Lung (tissue), 11 donors: ENCODE measurements at regions not wholly inside any gene's neighbourhood (a gene's known extent, or its start where the extent isn't known, plus 50 kb on each side); places are given as distances from the start of the nearest gene placed in this dataset.
A peak's percentile ranks its signal among the peaks of the same experiment; 100 is the strongest.

Experiments used
- ATAC-seq: fragments of 200-7000 bp; cut with Tn5 transposase; one replicate; pipeline ENCODE4 v1.9.1; 2020; ENCODE audit warnings: moderate number of reproducible peaks; ENCODE audit not compliant: insufficient read depth, low FRiP score
- DNase-seq, 3 donors: peaks; one replicate each; pipeline ENCODE4 v3.0.0-alpha.2; 2013 to 2017
- H3K27ac ChIP-seq, 2 donors: one replicate each; pipeline ENCODE4 v1.5.1; 2013; ENCODE audit warnings: mild to moderate bottlenecking in 2 of 2, moderate library complexity in 2 of 2, control low read depth in 1 of 2, inconsistent platforms in 1 of 2, low read depth in 1 of 2, low read length in 1 of 2
- H3K27me3 ChIP-seq, 3 donors: one replicate each; pipeline ENCODE4 v1.5.1; 2013; ENCODE audit warnings: low read length in 2 of 3; ENCODE audit not compliant: control insufficient read depth in 3 of 3, insufficient read depth in 3 of 3
- H3K36me3 ChIP-seq, 4 donors: one replicate each; pipeline ENCODE4 v1.5.1; 2013; ENCODE audit warnings: low read length in 4 of 4, mild to moderate bottlenecking in 1 of 4, moderate library complexity in 1 of 4; ENCODE audit not compliant: control insufficient read depth in 4 of 4, insufficient read depth in 4 of 4
- H3K4me1 ChIP-seq, 5 donors: one replicate each; pipeline ENCODE4 v1.5.1; 2013; ENCODE audit warnings: low read length in 5 of 5, mild to moderate bottlenecking in 2 of 5, moderate library complexity in 1 of 5; ENCODE audit not compliant: control insufficient read depth in 5 of 5, insufficient read depth in 5 of 5
- H3K4me3 ChIP-seq: one replicate; pipeline ENCODE4 v1.5.1; 2013; ENCODE audit warnings: mild to moderate bottlenecking, control low read depth, moderate library complexity
- H3K9ac ChIP-seq, 2 donors: one replicate each; pipeline ENCODE4 v1.5.1; 2013; ENCODE audit warnings: low read length in 2 of 2, control low read depth in 1 of 2; ENCODE audit not compliant: insufficient read depth in 1 of 2
- H3K9me3 ChIP-seq, 4 donors: one replicate each; pipeline ENCODE4 v1.5.1; 2013; ENCODE audit warnings: low read length in 3 of 4, mild to moderate bottlenecking in 1 of 4, moderate library complexity in 1 of 4; ENCODE audit not compliant: control insufficient read depth in 4 of 4, insufficient read depth in 3 of 4
- CTCF ChIP-seq: IDR thresholded peaks from 2 replicates; pipeline ENCODE4 v1.5.1; 2012; ENCODE audit warnings: mild to moderate bottlenecking; ENCODE audit errors: control extremely low read depth, extremely low read depth
- WGBS, 2 donors: extraction: QIAGEN DNeasy Blood & Tissue Kit; methylation state at CpG; one replicate each; pipeline ENCODE4 v1.1.7; 2013; 5-methylcytosine and 5-hydroxymethylcytosine counted together
- donor health status: control.
- donor health status: control.
- donor health status: Bipolar disorder and iron deficiency.
- donor health status: healthy.
- donor health status: DM: yes; HTN: yes; CAD: no.

- peaks cover 0 to 4% (median 1%) of the 10 kb centered on the region in 4 donors for H3K9me3 ChIP-seq
- no peaks in the 10 kb centered on the region for H3K27me3 ChIP-seq
- ATAC-seq, result no peak
- no peak for DNase-seq
- no peak overlapping the region for H3K9ac ChIP-seq
- no peak for TF ChIP-seq CTCF
- no peaks in the 10 kb centered on the region for H3K36me3 ChIP-seq
- H3K27ac ChIP-seq, result no peak overlapping the region
- H3K4me3 ChIP-seq, result no peak overlapping the region
- peaks cover 0 to 13% (median 0%) of the 10 kb centered on the region in 5 donors for H3K4me1 ChIP-seq
- 62 to 88% methylated on average over 2 of the region's 2 CpGs for WGBS, 2 donors
Measured at GRCh38 chr20:11003341-11003740, 329.5 kb upstream of the JAG1 start.

- DNase-seq, result no peak
- Histone ChIP-seq H3K36me3 (no peaks in the 10 kb centered on the region), H3K27ac (no peak overlapping the region), H3K4me3 (no peak overlapping the region), H3K9ac (no peak overlapping the region), H3K9me3 (peaks cover 0 to 4% (median 1%) of the 10 kb centered on the region in 4 donors), H3K4me1 (peaks cover 0 to 9% (median 0%) of the 10 kb centered on the region in 5 donors), H3K27me3 (no peaks in the 10 kb centered on the region)
- TF ChIP-seq CTCF, result no peak
- WGBS, 2 donors, result 54 to 60% methylated on average over 7 of the region's 7 CpGs
- no peak for ATAC-seq
Measured at GRCh38 chr20:11008444-11009033, 334.7 kb upstream of the JAG1 start.

- H3K4me1 ChIP-seq, result peaks cover 0 to 17% (median 0%) of the 10 kb centered on the region in 5 donors
- no peak overlapping the region for H3K27ac ChIP-seq
- H3K9ac ChIP-seq, result no peak overlapping the region
- H3K36me3 ChIP-seq, result no peaks in the 10 kb centered on the region
- DNase-seq (no peak), ATAC-seq (no peak)
- no peak overlapping the region for H3K4me3 ChIP-seq
- no peak for TF ChIP-seq CTCF
- peaks cover 0 to 4% (median 1%) of the 10 kb centered on the region in 4 donors for H3K9me3 ChIP-seq
- no peaks in the 10 kb centered on the region for H3K27me3 ChIP-seq
Measured at GRCh38 chr20:11011653-11012052, 337.9 kb upstream of the JAG1 start.

GRCh38 chr20:11012975-11013374 is 339.2 kb upstream of the JAG1 start:
- Histone ChIP-seq H3K9ac (no peak overlapping the region), H3K9me3 (no peaks in the 10 kb centered on the region), H3K36me3 (no peaks in the 10 kb centered on the region), H3K27ac (peak overlapping the region in 1 of 2 donors; percentile 33), H3K4me1 (peaks cover 0 to 30% (median 0%) of the 10 kb centered on the region in 5 donors), H3K27me3 (no peaks in the 10 kb centered on the region), H3K4me3 (no peak overlapping the region)
- peak in 2 of 3 donors; percentile 80 to 90 for DNase-seq
- ATAC-seq, result peak; percentile 10
- no peak for TF ChIP-seq CTCF
- WGBS, 2 donors, result 44 to 68% methylated on average over 2 of the region's 2 CpGs
